GM18519 (cell line): ENCODE measurements at regions not wholly inside any gene's neighbourhood (a gene's known extent, or its start where the extent isn't known, plus 50 kb on each side); places are given as distances from the start of the nearest gene placed in this dataset.

ENCODE experiments used
- ATAC-seq: cut with Tn5 transposase; IDR thresholded peaks from one replicate; pipeline ENCODE4 v1.9.1; 2021; ENCODE audit warnings: mild to moderate bottlenecking, moderate library complexity; ENCODE audit not compliant: unreplicated experiment, low FRiP score

- no peak for ATAC-seq
These were observed 212.6 kb upstream of the SEMA6D start for GRCh38 chr15:47504624-47505256.

- ATAC-seq: no peak
These were observed 211.5 kb upstream of the SEMA6D start for GRCh38 chr15:47505712-47506328.

GRCh38 chr15:47506329-47507100 is 210.8 kb upstream of the SEMA6D start:
- ATAC-seq: no peak

GRCh38 chr15:47507221-47507985 is 209.9 kb upstream of the SEMA6D start:
- ATAC-seq: no peak

DNA sequence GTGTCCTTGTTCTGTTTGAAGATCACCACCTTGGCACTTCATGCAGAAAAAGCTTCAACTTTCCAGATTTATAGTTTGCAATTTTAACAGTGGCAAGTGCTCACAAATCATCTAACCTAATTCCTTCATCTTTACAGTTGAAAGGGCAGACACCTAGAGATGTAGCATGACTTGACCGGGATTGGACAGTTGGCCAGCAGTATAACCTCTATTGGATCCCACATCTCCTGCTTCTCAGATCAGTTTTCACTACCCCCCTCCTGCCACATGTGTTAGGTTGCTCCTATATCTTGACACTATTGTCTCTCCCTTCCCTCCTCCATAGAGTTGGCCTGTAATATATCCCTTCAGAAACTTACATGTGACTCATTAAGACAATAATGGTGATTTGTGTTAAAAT is 206.0 kb upstream of the SEMA6D start:
- ATAC-seq: no peak

DNA sequence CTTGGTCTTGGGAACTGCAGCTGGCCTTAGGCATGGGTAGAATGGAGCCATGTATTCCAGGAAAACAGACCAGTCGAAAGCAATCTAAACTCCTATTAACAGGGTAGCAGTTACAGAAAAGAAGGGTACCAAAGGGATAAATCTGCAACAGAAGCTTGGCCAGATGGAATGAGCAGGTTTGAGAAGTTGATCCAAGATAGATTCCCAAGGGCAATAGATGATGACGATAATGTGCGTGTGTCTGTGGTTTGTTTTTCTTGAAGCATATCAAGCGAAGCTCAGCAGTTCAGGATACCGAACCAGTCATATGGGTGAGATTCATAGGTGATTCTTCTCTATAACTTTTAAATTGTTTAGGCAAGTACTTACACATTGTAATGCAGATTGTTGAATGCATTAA is 203.8 kb upstream of the SEMA6D start:
- no peak for ATAC-seq

DNA sequence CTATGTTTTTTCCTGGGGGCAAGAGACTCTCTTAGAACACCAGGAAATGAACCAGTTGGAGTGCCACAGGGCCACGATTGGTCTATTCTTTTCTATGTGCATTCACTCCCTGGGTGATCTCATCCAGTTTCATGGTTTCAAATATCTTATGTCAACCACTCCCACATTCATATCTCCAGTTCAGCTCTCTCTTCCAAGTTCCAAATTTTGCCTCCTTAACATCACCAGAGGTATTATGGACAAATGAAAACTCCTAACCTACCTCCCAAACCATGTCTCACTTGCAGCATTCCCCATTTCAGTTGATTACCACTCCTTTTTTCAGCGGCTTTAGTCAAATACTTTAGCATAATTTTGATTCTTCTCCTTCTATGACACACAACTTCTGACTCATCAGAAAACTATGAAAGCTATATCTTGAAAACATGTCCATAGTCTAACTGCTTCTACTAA is 203.1 kb upstream of the SEMA6D start:
- no peak for ATAC-seq

DNA sequence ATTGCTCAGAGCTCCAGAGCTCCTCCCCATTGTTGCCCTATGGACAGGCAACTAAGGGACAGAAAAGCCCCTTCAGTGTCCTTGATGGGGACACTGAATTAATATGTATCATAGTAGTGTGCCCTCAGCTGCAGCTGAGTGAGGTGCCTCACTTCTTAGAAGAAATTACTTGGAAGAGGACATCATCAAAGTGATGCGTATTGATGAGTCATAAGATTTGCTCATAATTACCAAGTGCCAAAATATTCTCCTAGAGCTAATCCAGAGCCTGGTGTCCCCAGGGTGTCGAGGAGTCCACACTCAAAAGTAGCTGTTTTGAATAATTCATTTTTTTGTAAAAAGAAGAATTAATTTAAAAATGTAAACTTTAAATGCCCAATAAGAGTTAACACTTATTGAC is 200.7 kb upstream of the SEMA6D start:
- no peak for ATAC-seq

GRCh38 chr15:47516972-47517371 is 200.3 kb upstream of the SEMA6D start:
- ATAC-seq: no peak

- ATAC-seq: no peak
These were observed 199.6 kb upstream of the SEMA6D start for GRCh38 chr15:47517737-47518136.

- no peak for ATAC-seq
These were observed 193.4 kb upstream of the SEMA6D start for GRCh38 chr15:47523681-47524475.

DNA sequence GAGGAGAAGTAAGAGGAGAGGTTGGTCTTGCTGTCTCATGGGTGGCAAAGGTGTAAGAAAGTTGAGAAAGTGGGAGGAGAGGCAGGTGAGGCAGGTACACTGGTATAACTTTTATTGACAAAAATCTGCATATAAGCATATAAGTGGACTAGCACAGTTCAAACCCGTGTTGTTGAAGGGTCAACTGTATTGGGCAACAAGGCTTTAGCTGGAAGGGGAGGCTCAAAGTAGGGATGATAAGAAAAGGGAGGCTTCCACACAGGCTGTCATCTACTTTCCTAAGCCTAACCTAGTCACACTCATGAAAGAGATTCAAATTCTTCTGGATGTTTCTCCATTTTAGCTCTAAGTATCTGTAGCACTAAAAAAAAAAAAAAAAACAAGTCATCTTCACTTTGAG is 188.1 kb upstream of the SEMA6D start:
- ATAC-seq: no peak

DNA sequence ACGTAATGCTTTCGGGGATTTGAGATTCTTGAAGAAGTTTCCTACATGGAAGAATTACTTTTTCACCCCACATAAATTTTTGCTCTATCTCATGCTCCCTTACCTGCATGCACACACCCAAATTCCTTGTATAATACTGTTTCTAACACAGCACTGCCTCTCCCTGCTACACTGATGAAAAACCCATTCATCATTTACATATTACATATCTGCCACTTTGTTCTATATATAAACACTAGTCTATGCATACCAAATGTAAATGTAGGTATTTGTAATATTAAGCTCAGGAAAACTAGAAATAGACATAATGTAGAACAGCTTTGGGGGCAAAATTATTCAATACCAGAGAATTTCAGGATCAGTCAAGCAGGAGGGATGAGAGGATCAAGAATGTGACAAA is 182.6 kb upstream of the SEMA6D start:
- no peak for ATAC-seq

DNA sequence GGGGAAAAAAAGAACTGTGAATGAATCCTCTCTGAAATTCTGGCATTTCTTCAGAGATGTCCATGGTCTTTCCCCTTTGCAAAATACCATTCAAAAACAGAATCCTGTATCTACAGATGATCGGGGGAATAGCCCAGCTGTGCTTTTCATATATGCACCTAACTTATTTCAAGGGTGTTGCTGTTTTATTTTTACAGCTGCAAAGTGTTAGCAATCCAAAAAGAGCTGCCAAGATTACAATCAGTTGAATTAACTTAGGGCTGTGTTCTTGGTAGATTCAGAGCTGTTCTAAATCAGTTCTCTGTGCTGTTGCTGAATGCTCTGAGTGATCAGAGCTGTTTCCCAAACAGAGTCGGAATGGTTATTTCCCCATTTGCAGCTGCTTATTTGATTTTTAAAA is 175.7 kb upstream of the SEMA6D start:
- no peak for ATAC-seq

DNA sequence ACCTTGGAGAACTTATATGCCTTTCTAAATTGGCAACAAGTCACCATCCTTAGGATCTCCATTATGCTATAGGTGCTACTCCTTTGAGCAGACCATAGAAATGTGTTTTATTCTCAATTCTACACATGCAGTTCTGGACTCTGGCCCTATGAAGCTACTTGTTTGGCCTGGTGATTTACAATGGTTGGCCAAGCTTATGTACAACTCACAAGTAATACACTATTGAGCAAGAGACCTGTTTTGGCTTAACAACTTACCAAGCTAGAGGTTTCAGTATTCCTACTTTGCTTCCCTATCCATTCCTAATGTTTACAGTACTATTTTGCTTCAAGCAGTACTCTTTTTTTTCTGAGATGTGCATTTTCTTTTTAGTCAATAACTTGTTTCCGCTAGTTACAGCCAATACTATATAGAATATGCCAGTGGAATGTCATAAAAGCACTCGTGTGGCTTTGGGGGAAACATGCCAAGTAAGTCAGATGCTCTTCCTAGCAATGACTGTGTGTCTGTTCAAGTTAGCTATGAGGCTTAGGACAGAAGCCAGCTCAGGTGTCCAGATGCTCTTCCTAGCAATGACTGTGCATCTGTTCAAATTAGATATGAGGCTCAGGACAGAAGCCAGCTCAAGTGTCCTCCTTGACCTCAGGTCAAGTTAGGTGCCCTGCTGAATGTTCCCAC is 174.9 kb upstream of the SEMA6D start:
- ATAC-seq: no peak

DNA sequence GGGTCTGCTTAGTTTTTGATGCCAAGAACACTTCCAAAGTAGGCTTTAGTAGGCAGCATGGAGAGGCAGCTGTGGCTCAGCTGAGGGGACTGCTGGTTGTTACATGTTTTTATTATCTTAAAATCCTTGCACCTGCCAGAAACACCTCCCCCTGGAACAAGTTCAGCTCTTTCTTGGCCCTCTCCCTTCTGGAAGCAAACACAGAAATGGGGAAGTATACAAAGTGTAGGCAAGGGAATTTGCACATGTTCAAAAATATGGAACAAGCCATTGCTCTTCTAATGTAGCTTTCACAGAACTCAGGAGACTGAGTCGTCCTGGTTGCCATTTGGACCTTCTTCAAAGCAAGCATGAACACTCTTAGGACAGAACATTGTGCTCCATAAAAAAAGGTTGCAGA is 169.1 kb upstream of the SEMA6D start:
- no peak for ATAC-seq

GRCh38 chr15:47548986-47549385 is 168.3 kb upstream of the SEMA6D start:
- ATAC-seq: no peak

DNA sequence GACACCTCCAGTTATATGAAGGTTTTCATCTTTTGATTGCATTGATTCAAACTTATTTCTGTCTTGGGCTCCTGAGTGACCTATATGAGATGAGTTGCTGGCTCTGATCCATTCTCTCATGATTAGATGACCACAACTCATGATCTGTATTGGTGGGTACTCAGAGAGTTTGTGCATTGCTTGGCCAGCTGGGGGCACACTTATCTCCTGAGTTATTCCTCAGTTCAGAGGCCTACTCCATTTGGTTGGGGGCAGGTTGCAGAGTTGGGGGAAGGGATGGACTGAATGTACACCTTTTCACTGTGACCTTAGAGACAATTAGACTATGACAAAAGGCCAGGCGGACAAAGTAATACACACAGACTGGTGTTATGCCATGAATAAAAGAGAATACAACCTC is 166.2 kb upstream of the SEMA6D start:
- no peak for ATAC-seq

DNA sequence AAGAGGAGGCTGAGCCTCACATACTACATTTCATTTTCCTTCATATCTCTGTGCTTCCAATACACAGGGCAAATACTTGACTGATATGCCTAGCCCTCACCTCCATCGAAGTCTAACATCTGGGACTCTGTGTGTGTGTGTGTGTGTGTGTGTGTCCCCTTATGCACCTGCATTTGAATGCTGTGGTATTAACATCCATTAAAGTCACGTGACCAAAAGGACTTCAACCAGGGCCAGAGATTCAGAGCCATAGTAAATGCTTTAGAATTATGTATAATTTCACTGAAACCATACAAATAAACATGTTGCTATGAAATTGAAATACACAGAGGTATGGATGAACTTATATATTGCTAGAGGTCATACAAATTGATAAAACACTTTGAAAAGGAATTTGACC is 165.8 kb upstream of the SEMA6D start:
- ATAC-seq: no peak
